Liver (tissue), 8 donors: ENCODE measurements at regions not wholly inside any gene's neighbourhood (a gene's known extent, or its start where the extent isn't known, plus 50 kb on each side); places are given as distances from the start of the nearest gene placed in this dataset.

Experiments used
- DNase-seq: peaks from one replicate; pipeline ENCODE4 v3.0.0-alpha.2; 2017; ENCODE audit warnings: low spot score
- H3K27ac ChIP-seq, 2 donors: one replicate each; pipeline ENCODE4 v1.7.0; 2013; ENCODE audit warnings: inconsistent platforms in 2 of 2, low read length in 2 of 2, control low read depth in 1 of 2, low read depth in 1 of 2, mild to moderate bottlenecking in 1 of 2
- H3K27me3 ChIP-seq, 4 donors: one replicate each; pipeline versions ENCODE4 v1.6.1 to v1.7.0; 2013; ENCODE audit warnings: low read length in 3 of 4, inconsistent platforms in 1 of 4, mild to moderate bottlenecking in 1 of 4, moderate library complexity in 1 of 4; ENCODE audit not compliant: control insufficient read depth in 4 of 4, insufficient read depth in 4 of 4
- H3K36me3 ChIP-seq, 4 donors: one replicate each; pipeline versions ENCODE4 v1.6.1 to v1.7.0; 2013; ENCODE audit warnings: low read length in 3 of 4, mild to moderate bottlenecking in 3 of 4, low read depth in 1 of 4, moderate library complexity in 1 of 4; ENCODE audit not compliant: control insufficient read depth in 4 of 4, insufficient read depth in 3 of 4
- H3K4me1 ChIP-seq, 4 donors: one replicate each; pipeline versions ENCODE4 v1.6.1 to v1.7.0; 2013; ENCODE audit warnings: low read length in 3 of 4, mild to moderate bottlenecking in 3 of 4, moderate library complexity in 1 of 4; ENCODE audit not compliant: control insufficient read depth in 4 of 4, insufficient read depth in 4 of 4
- H3K4me3 ChIP-seq, 3 donors: one replicate each; pipeline versions ENCODE4 v1.6.1 to v1.7.0; 2013; ENCODE audit warnings: low read length in 3 of 3, control low read depth in 1 of 3, low read depth in 1 of 3, mild to moderate bottlenecking in 1 of 3
- H3K9ac ChIP-seq, 2 donors: one replicate each; pipeline ENCODE4 v1.7.0; 2013; ENCODE audit warnings: low read length in 2 of 2, mild to moderate bottlenecking in 2 of 2, moderate library complexity in 2 of 2, control low read depth in 1 of 2, low read depth in 1 of 2
- H3K9me3 ChIP-seq, 4 donors: one replicate each; pipeline versions ENCODE4 v1.6.1 to v1.7.0; 2013; ENCODE audit warnings: low read length in 3 of 4; ENCODE audit not compliant: control insufficient read depth in 4 of 4
- ATF3 ChIP-seq: IDR thresholded peaks from 2 replicates; pipeline ENCODE4 v1.6.1; 2016; ENCODE audit warnings: antibody characterized with exemption
- EGR1 ChIP-seq, 2 donors: IDR thresholded peaks; 2 replicates each; pipeline ENCODE4 v1.6.1; 2016 to 2018; ENCODE audit warnings: antibody characterized with exemption in 2 of 2, low read depth in 2 of 2
- FOXA1 ChIP-seq: IDR thresholded peaks from 2 replicates; pipeline ENCODE4 v1.6.1; 2016; ENCODE audit warnings: antibody characterized with exemption
- GABPA ChIP-seq, 2 donors: IDR thresholded peaks in 1 of 2; conservative IDR thresholded peaks in 1 of 2; 2 replicates each; pipeline ENCODE4 v1.6.1; 2016; ENCODE audit warnings: antibody characterized with exemption in 2 of 2, mild to moderate bottlenecking in 1 of 2, moderate library complexity in 1 of 2
- HNF4A ChIP-seq, 2 donors: conservative IDR thresholded peaks; 2 replicates each; pipeline ENCODE4 v1.6.1; 2016; ENCODE audit warnings: antibody characterized with exemption in 2 of 2, mild to moderate bottlenecking in 2 of 2
- HNF4G ChIP-seq: IDR thresholded peaks from 2 replicates; pipeline ENCODE4 v1.6.1; 2016; ENCODE audit warnings: antibody characterized with exemption
- NR2F2 ChIP-seq: IDR thresholded peaks from 2 replicates; pipeline ENCODE4 v1.6.1; 2016; ENCODE audit warnings: antibody characterized with exemption
- RAD21 ChIP-seq, 2 donors: IDR thresholded peaks; 2 replicates each; pipeline ENCODE4 v1.6.1; 2016; ENCODE audit warnings: antibody characterized with exemption in 2 of 2, mild to moderate bottlenecking in 2 of 2
- REST ChIP-seq: IDR thresholded peaks from 2 replicates; pipeline ENCODE4 v1.6.1; 2016; ENCODE audit warnings: antibody characterized with exemption, mild to moderate bottlenecking
- SP1 ChIP-seq: IDR thresholded peaks from 2 replicates; pipeline ENCODE4 v1.6.1; 2018; ENCODE audit warnings: antibody characterized with exemption, mild to moderate bottlenecking
- TAF1 ChIP-seq: conservative IDR thresholded peaks from 2 replicates; pipeline ENCODE4 v1.6.1; 2016; ENCODE audit warnings: antibody characterized with exemption, mild to moderate bottlenecking
- YY1 ChIP-seq: IDR thresholded peaks from 2 replicates; pipeline ENCODE4 v1.6.1; 2016; ENCODE audit warnings: antibody characterized with exemption, mild to moderate bottlenecking
- WGBS: extraction: QIAGEN DNeasy Blood & Tissue Kit; methylation state at CpG from one replicate; pipeline ENCODE4 v1.1.7; 2013; 5-methylcytosine and 5-hydroxymethylcytosine counted together
- TF ChIP-seq, protein P1 (sequence below): IDR thresholded peaks from 2 replicates; pipeline ENCODE4 v1.6.1; 2016; ENCODE audit warnings: antibody characterized with exemption
- TF ChIP-seq, protein P2 (sequence below): fragments of 150-350 bp; IDR thresholded peaks from 2 replicates; pipeline ENCODE4 v1.5.1; 2017; ENCODE audit warnings: improper control_type of control experiment, low read depth, low read length; ENCODE audit not compliant: missing input control
- TF ChIP-seq, protein P3 (sequence below): IDR thresholded peaks from 2 replicates; pipeline ENCODE4 v1.6.1; 2016; ENCODE audit warnings: antibody characterized with exemption
- donor health status: healthy.
- donor health status: healthy.
- donor health status: healthy.
- donor health status: healthy.
- donor health status: healthy.

GRCh38 chr16:6499413-6499812 is 833.2 kb upstream of the RBFOX1 start:
- Histone ChIP-seq H3K36me3 (no peaks in the 10 kb centered on the region), H3K9ac (no peak overlapping the region), H3K27ac (no peak overlapping the region), H3K27me3 (no peaks in the 10 kb centered on the region), H3K4me3 (no peak overlapping the region), H3K9me3 (peaks cover 0 to 4% (median 0%) of the 10 kb centered on the region in 4 donors), H3K4me1 (no peaks in the 10 kb centered on the region)
- TF ChIP-seq SP1 = no peak
- TF ChIP-seq, protein P1, sequence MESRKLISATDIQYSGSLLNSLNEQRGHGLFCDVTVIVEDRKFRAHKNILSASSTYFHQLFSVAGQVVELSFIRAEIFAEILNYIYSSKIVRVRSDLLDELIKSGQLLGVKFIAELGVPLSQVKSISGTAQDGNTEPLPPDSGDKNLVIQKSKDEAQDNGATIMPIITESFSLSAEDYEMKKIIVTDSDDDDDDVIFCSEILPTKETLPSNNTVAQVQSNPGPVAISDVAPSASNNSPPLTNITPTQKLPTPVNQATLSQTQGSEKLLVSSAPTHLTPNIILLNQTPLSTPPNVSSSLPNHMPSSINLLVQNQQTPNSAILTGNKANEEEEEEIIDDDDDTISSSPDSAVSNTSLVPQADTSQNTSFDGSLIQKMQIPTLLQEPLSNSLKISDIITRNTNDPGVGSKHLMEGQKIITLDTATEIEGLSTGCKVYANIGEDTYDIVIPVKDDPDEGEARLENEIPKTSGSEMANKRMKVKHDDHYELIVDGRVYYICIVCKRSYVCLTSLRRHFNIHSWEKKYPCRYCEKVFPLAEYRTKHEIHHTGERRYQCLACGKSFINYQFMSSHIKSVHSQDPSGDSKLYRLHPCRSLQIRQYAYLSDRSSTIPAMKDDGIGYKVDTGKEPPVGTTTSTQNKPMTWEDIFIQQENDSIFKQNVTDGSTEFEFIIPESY = no peak
- no peak for TF ChIP-seq GABPA (IDR thresholded peaks at IDR 0.05 in 1 of 2, conservative IDR thresholded peaks at IDR 0.05 in 1 of 2)
- no peak for TF ChIP-seq HNF4G
- no peak for TF ChIP-seq YY1
- TF ChIP-seq, protein P2, sequence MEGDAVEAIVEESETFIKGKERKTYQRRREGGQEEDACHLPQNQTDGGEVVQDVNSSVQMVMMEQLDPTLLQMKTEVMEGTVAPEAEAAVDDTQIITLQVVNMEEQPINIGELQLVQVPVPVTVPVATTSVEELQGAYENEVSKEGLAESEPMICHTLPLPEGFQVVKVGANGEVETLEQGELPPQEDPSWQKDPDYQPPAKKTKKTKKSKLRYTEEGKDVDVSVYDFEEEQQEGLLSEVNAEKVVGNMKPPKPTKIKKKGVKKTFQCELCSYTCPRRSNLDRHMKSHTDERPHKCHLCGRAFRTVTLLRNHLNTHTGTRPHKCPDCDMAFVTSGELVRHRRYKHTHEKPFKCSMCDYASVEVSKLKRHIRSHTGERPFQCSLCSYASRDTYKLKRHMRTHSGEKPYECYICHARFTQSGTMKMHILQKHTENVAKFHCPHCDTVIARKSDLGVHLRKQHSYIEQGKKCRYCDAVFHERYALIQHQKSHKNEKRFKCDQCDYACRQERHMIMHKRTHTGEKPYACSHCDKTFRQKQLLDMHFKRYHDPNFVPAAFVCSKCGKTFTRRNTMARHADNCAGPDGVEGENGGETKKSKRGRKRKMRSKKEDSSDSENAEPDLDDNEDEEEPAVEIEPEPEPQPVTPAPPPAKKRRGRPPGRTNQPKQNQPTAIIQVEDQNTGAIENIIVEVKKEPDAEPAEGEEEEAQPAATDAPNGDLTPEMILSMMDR = no peak
- TF ChIP-seq NR2F2 = no peak
- TF ChIP-seq, protein P3, sequence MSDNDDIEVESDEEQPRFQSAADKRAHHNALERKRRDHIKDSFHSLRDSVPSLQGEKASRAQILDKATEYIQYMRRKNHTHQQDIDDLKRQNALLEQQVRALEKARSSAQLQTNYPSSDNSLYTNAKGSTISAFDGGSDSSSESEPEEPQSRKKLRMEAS = no peak
- TF ChIP-seq ATF3 = no peak
- TF ChIP-seq RAD21 (IDR thresholded peaks at IDR 0.05) = no peak
- TF ChIP-seq REST = no peak
- no peak for TF ChIP-seq TAF1
- DNase-seq = no peak
- 35% methylated on average over 2 of the region's 2 CpGs for WGBS

- H3K9me3 ChIP-seq = peaks cover 0 to 4% (median 0%) of the 10 kb centered on the region in 4 donors
- no peaks in the 10 kb centered on the region for H3K36me3 ChIP-seq
- no peak overlapping the region for H3K9ac ChIP-seq
- WGBS = 51% methylated on average over 4 of the region's 4 CpGs
- no peak for TF ChIP-seq TAF1
- TF ChIP-seq HNF4A (conservative IDR thresholded peaks at IDR 0.05) = no peak
- no peak for TF ChIP-seq RAD21 (IDR thresholded peaks at IDR 0.05)
- TF ChIP-seq SP1 = no peak
- TF ChIP-seq YY1 = no peak
- TF ChIP-seq GABPA (IDR thresholded peaks at IDR 0.05 in 1 of 2, conservative IDR thresholded peaks at IDR 0.05 in 1 of 2) = no peak
- TF ChIP-seq, protein P3 = no peak
- no peak for TF ChIP-seq FOXA1
- TF ChIP-seq NR2F2 = no peak
- TF ChIP-seq EGR1 (IDR thresholded peaks at IDR 0.05; ENCODE audit: low read depth in 2 of 2) = no peak
- H3K4me1 ChIP-seq = no peaks in the 10 kb centered on the region
- no peak for DNase-seq
- no peak overlapping the region for H3K27ac ChIP-seq
- no peaks in the 10 kb centered on the region for H3K27me3 ChIP-seq
- H3K4me3 ChIP-seq = no peak overlapping the region
Measured at GRCh38 chr16:6498858-6499257, 833.8 kb upstream of the RBFOX1 start.
